HCT116 (cell line): ENCODE measurements at regions not wholly inside any gene's neighbourhood (a gene's known extent, or its start where the extent isn't known, plus 50 kb on each side); places are given as distances from the start of the nearest gene placed in this dataset.

Experiments used
- CBX3 ChIP-seq: IDR thresholded peaks from 2 replicates; pipeline ENCODE4 v1.6.1; 2012; ENCODE audit warnings: low read depth
- CTCF ChIP-seq, 3 experiments: fragments of 200-600 bp in 1 of 3; sonication (generic) in 1 of 3; IDR thresholded peaks in 2 of 3; conservative IDR thresholded peaks in 1 of 3; 2 replicates each; pipeline ENCODE4 v1.5.1; 2012 to 2017; ENCODE audit warnings: low read depth in 2 of 3, low read length in 2 of 3, antibody characterized with exemption in 1 of 3, borderline replicate concordance in 1 of 3, control low read depth in 1 of 3, mild to moderate bottlenecking in 1 of 3, mixed read lengths in 1 of 3, mixed run types in 1 of 3, moderate library complexity in 1 of 3; ENCODE audit not compliant: insufficient read depth in 1 of 3
- EGR1 ChIP-seq: IDR thresholded peaks from 2 replicates; pipeline ENCODE4 v1.6.1; 2012; ENCODE audit warnings: low read depth
- EZH2 ChIP-seq: fragments of 200-600 bp; sonication (generic); IDR thresholded peaks from 2 replicates; pipeline ENCODE4 v1.6.1; 2017; ENCODE audit warnings: antibody characterized with exemption, mixed run types
- EZH2phosphoT487 ChIP-seq: fragments of 200-600 bp; IDR thresholded peaks from 2 replicates; pipeline ENCODE4 v1.6.1; 2018; ENCODE audit warnings: antibody characterized with exemption, borderline replicate concordance
- JUND ChIP-seq: IDR thresholded peaks from 2 replicates; pipeline ENCODE4 v1.6.1; 2012
- MAX ChIP-seq: IDR thresholded peaks from 2 replicates; pipeline ENCODE4 v1.6.1; 2012
- POLR2A ChIP-seq: IDR thresholded peaks from 2 replicates; pipeline ENCODE4 v1.7.0; 2011; ENCODE audit warnings: borderline replicate concordance; ENCODE audit not compliant: insufficient read depth, insufficient read length; ENCODE audit errors: extremely low read depth
- REST ChIP-seq: IDR thresholded peaks from 2 replicates; pipeline ENCODE4 v1.6.1; 2012; ENCODE audit warnings: low read depth
- TCF7L2 ChIP-seq: IDR thresholded peaks from 2 replicates; pipeline ENCODE4 v1.7.0; 2011; ENCODE audit warnings: borderline replicate concordance, inconsistent platforms; ENCODE audit not compliant: insufficient read depth, insufficient read length; ENCODE audit errors: extremely low read depth
- YY1 ChIP-seq: IDR thresholded peaks from 2 replicates; pipeline ENCODE4 v1.6.1; 2011; ENCODE audit warnings: low read length, low read depth, moderate library complexity, mild to moderate bottlenecking; ENCODE audit not compliant: insufficient replicate concordance; ENCODE audit errors: extremely low read depth
- ZNF274 ChIP-seq: fragments of 200-500 bp; sonication (Bioruptor generic); IDR thresholded peaks from 2 replicates; pipeline ENCODE4 v1.6.1; 2014; ENCODE audit warnings: mild to moderate bottlenecking, low read depth, low read length, inconsistent platforms

GRCh38 chr4:23291139-23291538, 598.4 kb downstream of the GBA3 start:
- no peak for TF ChIP-seq CTCF (IDR thresholded peaks at IDR 0.05 in 2 of 3, conservative IDR thresholded peaks at IDR 0.05 in 1 of 3; ENCODE audit: borderline replicate concordance in 1 of 3, insufficient read depth in 1 of 3, low read depth in 2 of 3, low read length in 2 of 3)
- TF ChIP-seq EZH2phosphoT487 = no peak
- no peak for TF ChIP-seq CBX3
- TF ChIP-seq EGR1 = no peak
- no peak for TF ChIP-seq POLR2A
- TF ChIP-seq REST = no peak
- TF ChIP-seq YY1 = no peak
- TF ChIP-seq ZNF274 = no peak
- no peak for TF ChIP-seq TCF7L2
- TF ChIP-seq EZH2 = no peak
- no peak for TF ChIP-seq JUND
- no peak for TF ChIP-seq MAX
